ENCODE measurements at regions not wholly inside any gene's neighbourhood (a gene's known extent, or its start where the extent isn't known, plus 50 kb on each side); places are given as distances from the start of the nearest gene placed in this dataset.
"Not testable (repeated sequence)": the region's sequence is repeated elsewhere in the genome, so short reads cannot be mapped to it uniquely, and the experiment has no call there.

DNA sequence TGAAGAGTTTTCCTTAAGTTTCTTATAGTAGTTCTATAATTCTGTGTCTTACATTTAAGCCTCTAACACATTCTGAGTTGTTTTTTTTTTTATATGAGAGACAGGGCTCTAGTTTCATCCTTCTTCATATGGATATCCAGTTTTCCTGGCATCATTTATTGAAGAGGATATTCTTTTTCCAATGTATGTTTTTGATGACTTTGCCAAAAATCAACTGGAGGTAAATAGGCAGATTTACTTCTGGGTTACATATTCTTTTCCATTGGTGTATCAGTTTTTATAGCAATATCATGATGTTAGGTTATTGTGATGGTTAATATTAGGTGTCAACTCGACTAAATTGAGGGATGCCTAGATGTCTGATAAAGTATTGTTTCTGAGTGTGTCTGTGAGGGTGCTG is 650.7 kb upstream of the GRID2 start:
- DNase-seq: no peak
- no peak overlapping the region for H3K4me3 ChIP-seq
- H3K9me3 ChIP-seq: no peaks in the 10 kb centered on the region
- H3K36me3 ChIP-seq: no peaks in the 10 kb centered on the region
- H3K27me3 ChIP-seq: no peaks in the 10 kb centered on the region
- no peak for TF ChIP-seq CTCF (IDR thresholded peaks at IDR 0.05)
- intact Hi-C loops (cut with DNase I): no loop called here
- no peak overlapping the region for H3K27ac ChIP-seq
- no peak overlapping the region for H3K9ac ChIP-seq (ENCODE audit: low read depth in 2 of 2, low read length in 2 of 2)
- no peaks in the 10 kb centered on the region for H3K4me1 ChIP-seq

- Histone ChIP-seq H3K36me3 (no peaks in the 10 kb centered on the region), H3K27ac (no peak overlapping the region), H3K4me1 (no peaks in the 10 kb centered on the region), H3K4me3 (no peak overlapping the region), H3K9ac (ENCODE audit: low read depth in 2 of 2, low read length in 2 of 2) (no peak overlapping the region), H3K27me3 (no peaks in the 10 kb centered on the region), H3K9me3 (no peaks in the 10 kb centered on the region)
- intact Hi-C loops (cut with DNase I): no loop called here
- no peak for TF ChIP-seq CTCF (IDR thresholded peaks at IDR 0.05)
- no peak for DNase-seq
These were observed 622.7 kb upstream of the GRID2 start for GRCh38 chr4:91681091-91681490.

DNA sequence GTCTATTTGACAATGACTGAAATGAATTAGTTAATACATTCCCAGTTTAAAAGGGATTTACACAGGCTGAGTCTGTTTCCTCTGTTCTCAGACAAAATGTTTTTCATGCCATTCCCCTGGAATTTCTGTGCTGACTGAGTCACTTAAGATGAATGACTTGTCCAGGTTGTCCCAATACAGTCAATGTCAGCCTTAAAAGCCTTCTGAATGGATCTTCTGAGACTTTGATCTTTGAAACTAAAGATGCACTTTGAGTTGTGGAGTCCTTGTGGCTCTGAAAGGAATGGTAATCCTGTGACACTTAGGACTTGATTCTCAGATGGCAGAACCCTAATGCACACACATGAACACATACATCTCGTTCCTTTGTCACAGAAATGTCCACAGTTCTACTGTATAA is 622.2 kb upstream of the GRID2 start:
- no peak overlapping the region for H3K9ac ChIP-seq (ENCODE audit: low read depth in 2 of 2, low read length in 2 of 2)
- intact Hi-C loops (cut with DNase I): no loop called here
- no peak overlapping the region for H3K4me3 ChIP-seq
- H3K4me1 ChIP-seq: no peaks in the 10 kb centered on the region
- H3K27me3 ChIP-seq: no peaks in the 10 kb centered on the region
- TF ChIP-seq CTCF (IDR thresholded peaks at IDR 0.05): no peak
- no peak for DNase-seq
- no peaks in the 10 kb centered on the region for H3K9me3 ChIP-seq
- H3K36me3 ChIP-seq: no peaks in the 10 kb centered on the region
- H3K27ac ChIP-seq: no peak overlapping the region

GRCh38 chr4:91684955-91685354 is 618.8 kb upstream of the GRID2 start:
- intact Hi-C loops (cut with DNase I): no loop called here
- Histone ChIP-seq H3K9ac (ENCODE audit: low read depth in 2 of 2, low read length in 2 of 2) (no peak overlapping the region), H3K36me3 (no peaks in the 10 kb centered on the region), H3K4me1 (no peaks in the 10 kb centered on the region), H3K27me3 (no peaks in the 10 kb centered on the region), H3K9me3 (no peaks in the 10 kb centered on the region), H3K27ac (no peak overlapping the region), H3K4me3 (no peak overlapping the region)
- DNase-seq: no peak
- TF ChIP-seq CTCF (IDR thresholded peaks at IDR 0.05): no peak

DNA sequence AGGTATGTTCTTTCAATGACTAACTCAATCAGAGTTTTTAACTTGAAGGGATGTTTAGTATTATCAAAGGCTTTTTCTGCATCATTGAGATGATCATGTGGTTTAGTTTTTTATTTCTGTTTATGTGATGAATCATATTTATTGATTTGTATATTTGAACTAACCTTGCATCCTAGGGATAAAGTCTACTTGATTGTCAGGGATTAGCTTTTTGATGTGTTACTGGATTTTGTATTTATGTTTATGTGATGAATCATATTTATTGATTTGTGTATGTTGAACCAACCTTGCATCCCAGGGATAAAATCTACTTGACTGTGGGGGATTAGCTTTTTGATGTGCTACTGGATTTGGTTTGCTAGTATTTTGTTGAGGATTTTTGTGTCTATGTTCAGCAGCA is 615.4 kb upstream of the GRID2 start:
- intact Hi-C loops (cut with DNase I): no loop called here
- H3K4me3 ChIP-seq: no peak overlapping the region
- no peak overlapping the region for H3K27ac ChIP-seq
- H3K9me3 ChIP-seq: no peaks in the 10 kb centered on the region
- H3K36me3 ChIP-seq: no peaks in the 10 kb centered on the region
- no peaks in the 10 kb centered on the region for H3K27me3 ChIP-seq
- DNase-seq: no peak
- no peak for TF ChIP-seq CTCF (IDR thresholded peaks at IDR 0.05)
- no peak overlapping the region for H3K9ac ChIP-seq (ENCODE audit: low read depth in 2 of 2, low read length in 2 of 2)
- no peaks in the 10 kb centered on the region for H3K4me1 ChIP-seq

DNA sequence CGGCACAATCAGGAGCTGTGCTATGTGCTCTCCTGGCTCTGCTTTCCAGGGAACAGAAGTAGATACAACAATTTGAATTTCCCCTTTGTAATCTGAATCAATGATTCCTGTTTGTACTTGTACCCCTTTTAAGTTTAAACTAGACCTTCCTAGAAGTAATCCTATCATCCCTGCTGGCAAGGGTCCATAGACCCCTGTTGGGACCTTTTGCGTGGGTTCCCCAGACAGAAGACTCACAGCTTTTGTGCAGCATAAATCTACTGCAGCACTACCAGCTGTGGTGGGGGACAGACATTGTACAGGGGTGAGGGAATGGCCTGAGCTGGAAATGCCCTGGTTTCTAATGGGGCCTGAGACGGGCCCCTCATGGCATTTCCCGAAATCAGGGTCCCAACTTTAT is 604.1 kb upstream of the GRID2 start:
- H3K4me1 ChIP-seq; H3K9ac ChIP-seq (ENCODE audit: low read depth in 2 of 2, low read length in 2 of 2); H3K27ac ChIP-seq; H3K9me3 ChIP-seq; H3K36me3 ChIP-seq; intact Hi-C loops (cut with DNase I); H3K4me3 ChIP-seq; H3K27me3 ChIP-seq; DNase-seq: not testable (repeated sequence)
